Ishikawa (cell line): ENCODE measurements at regions not wholly inside any gene's neighbourhood (a gene's known extent, or its start where the extent isn't known, plus 50 kb on each side); places are given as distances from the start of the nearest gene placed in this dataset.

ENCODE experiments used
- CEBPB ChIP-seq: IDR thresholded peaks from 2 replicates; pipeline ENCODE4 v1.6.1; 2012
- CREB1 ChIP-seq: IDR thresholded peaks from 2 replicates; pipeline ENCODE4 v1.6.1; 2012; ENCODE audit warnings: low read depth
- EGR1 ChIP-seq: IDR thresholded peaks from 2 replicates; pipeline ENCODE4 v1.6.1; 2012
- EP300 ChIP-seq: IDR thresholded peaks from 2 replicates; pipeline ENCODE4 v1.6.1; 2012; ENCODE audit warnings: borderline replicate concordance
- FOXM1 ChIP-seq: IDR thresholded peaks from 2 replicates; pipeline ENCODE4 v1.6.1; 2012; ENCODE audit warnings: low read depth, borderline replicate concordance
- MAX ChIP-seq: IDR thresholded peaks from 2 replicates; pipeline ENCODE4 v1.6.1; 2012
- NFIC ChIP-seq: IDR thresholded peaks from 2 replicates; pipeline ENCODE4 v1.6.1; 2012
- RAD21 ChIP-seq: IDR thresholded peaks from 2 replicates; pipeline ENCODE4 v1.6.1; 2012; ENCODE audit warnings: low read depth
- TAF1 ChIP-seq: IDR thresholded peaks from 2 replicates; pipeline ENCODE4 v1.6.1; 2012; ENCODE audit warnings: low read depth, mild to moderate bottlenecking
- TCF12 ChIP-seq: IDR thresholded peaks from 2 replicates; pipeline ENCODE4 v1.6.1; 2012; ENCODE audit warnings: low read depth
- TEAD4 ChIP-seq: IDR thresholded peaks from 2 replicates; pipeline ENCODE4 v1.6.1; 2012
- YY1 ChIP-seq: IDR thresholded peaks from 2 replicates; pipeline ENCODE4 v1.6.1; 2012; ENCODE audit warnings: low read depth
- ZBTB7A ChIP-seq: IDR thresholded peaks from 2 replicates; pipeline ENCODE4 v1.6.1; 2012; ENCODE audit warnings: low read depth
- TF ChIP-seq, protein P1 (sequence below): IDR thresholded peaks from 2 replicates; pipeline ENCODE4 v1.6.1; 2012; ENCODE audit warnings: low read depth, mild to moderate bottlenecking

DNA sequence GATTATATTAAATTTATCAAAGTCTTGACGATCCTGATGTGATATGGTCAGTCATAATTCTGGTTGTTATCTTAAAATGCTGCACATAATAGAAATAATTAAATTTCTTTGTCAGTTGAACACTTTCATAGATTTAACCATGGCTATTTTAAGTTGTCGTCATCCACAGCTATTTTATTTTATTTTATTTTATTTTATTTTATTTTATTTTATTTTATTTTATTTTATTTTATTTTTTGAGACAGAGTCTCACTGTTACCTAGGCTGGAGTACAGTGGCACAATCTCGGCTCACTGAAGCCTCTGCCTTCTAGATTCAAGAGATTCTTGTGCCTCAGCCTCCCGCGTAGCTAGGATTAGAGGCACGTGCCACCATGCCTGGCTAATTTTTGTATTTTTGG lies 90.5 kb upstream of the KCNK12 start:
- TF ChIP-seq MAX (no peak), TCF12 (no peak), YY1 (no peak)

- no peak for TF ChIP-seq TAF1
- TF ChIP-seq TCF12 = no peak
- TF ChIP-seq MAX = no peak
- no peak for TF ChIP-seq RAD21
- TF ChIP-seq NFIC = no peak
- no peak for TF ChIP-seq TEAD4
These were observed 89.4 kb upstream of the KCNK12 start for GRCh38 chr2:47660168-47660567.

DNA sequence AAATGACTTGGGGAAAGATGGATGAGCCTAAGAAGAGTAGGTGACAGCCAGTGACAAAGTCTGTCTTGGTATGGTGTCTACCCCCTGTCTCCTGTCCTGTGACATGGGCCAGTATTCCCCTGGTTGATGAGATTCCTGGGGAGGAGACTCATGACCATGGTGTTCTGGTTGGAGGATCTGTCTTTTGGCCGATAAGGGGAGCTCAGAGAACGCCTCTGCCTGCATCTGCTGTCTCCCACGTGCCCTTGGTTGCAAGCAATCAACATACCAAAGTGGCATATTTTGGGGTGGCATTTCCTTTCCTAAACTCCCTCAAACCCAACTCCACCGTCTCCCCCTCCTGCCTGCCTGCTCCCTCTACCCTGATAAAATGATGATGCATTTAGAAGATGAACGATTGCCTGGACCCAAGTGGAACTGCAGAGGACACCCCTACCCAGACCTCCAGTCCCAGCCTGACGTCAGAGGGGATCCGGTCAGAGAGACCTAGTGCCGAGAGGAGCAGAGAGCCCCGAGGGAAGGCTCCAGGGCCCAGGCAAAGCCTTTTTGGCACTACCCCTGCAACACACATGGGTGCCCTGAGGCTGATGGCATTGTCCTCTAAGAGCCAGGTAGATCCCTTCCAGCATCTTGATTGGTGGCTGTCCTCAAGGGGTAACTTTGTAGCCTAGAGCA lies 88.0 kb upstream of the KCNK12 start:
- TF ChIP-seq, protein P1, sequence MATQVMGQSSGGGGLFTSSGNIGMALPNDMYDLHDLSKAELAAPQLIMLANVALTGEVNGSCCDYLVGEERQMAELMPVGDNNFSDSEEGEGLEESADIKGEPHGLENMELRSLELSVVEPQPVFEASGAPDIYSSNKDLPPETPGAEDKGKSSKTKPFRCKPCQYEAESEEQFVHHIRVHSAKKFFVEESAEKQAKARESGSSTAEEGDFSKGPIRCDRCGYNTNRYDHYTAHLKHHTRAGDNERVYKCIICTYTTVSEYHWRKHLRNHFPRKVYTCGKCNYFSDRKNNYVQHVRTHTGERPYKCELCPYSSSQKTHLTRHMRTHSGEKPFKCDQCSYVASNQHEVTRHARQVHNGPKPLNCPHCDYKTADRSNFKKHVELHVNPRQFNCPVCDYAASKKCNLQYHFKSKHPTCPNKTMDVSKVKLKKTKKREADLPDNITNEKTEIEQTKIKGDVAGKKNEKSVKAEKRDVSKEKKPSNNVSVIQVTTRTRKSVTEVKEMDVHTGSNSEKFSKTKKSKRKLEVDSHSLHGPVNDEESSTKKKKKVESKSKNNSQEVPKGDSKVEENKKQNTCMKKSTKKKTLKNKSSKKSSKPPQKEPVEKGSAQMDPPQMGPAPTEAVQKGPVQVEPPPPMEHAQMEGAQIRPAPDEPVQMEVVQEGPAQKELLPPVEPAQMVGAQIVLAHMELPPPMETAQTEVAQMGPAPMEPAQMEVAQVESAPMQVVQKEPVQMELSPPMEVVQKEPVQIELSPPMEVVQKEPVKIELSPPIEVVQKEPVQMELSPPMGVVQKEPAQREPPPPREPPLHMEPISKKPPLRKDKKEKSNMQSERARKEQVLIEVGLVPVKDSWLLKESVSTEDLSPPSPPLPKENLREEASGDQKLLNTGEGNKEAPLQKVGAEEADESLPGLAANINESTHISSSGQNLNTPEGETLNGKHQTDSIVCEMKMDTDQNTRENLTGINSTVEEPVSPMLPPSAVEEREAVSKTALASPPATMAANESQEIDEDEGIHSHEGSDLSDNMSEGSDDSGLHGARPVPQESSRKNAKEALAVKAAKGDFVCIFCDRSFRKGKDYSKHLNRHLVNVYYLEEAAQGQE = no peak
- no peak for TF ChIP-seq FOXM1

DNA sequence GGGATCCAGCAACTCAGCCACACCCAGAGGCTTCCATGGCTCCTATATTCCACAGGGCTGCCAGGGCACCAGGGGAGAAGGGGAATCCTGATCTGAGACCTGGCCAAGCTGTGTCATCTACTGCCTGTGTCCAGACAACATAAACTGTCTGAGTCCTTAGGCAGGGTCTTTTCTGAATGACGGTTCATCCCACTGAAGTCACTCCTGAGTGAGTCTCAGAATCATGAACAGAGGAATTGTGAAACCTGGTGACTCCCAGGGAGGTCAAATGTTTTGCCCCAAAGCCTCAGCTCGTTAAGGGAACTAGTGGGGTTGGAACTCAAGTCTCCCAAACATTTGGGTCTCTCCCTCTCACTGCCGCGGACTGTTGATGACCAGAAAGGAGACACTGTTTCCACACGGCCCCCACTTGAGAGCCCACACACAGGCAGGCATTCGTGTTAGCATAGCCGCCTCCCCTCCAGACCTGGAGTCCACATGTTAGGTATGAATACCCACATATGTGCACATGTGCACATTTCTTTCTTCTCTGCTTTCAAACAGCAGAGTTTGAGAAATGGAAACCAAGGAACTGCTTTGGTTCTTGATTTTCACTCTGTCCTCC lies 87.2 kb upstream of the KCNK12 start:
- TF ChIP-seq YY1 (no peak), CREB1 (no peak)
- TF ChIP-seq, protein P1 = no peak

DNA sequence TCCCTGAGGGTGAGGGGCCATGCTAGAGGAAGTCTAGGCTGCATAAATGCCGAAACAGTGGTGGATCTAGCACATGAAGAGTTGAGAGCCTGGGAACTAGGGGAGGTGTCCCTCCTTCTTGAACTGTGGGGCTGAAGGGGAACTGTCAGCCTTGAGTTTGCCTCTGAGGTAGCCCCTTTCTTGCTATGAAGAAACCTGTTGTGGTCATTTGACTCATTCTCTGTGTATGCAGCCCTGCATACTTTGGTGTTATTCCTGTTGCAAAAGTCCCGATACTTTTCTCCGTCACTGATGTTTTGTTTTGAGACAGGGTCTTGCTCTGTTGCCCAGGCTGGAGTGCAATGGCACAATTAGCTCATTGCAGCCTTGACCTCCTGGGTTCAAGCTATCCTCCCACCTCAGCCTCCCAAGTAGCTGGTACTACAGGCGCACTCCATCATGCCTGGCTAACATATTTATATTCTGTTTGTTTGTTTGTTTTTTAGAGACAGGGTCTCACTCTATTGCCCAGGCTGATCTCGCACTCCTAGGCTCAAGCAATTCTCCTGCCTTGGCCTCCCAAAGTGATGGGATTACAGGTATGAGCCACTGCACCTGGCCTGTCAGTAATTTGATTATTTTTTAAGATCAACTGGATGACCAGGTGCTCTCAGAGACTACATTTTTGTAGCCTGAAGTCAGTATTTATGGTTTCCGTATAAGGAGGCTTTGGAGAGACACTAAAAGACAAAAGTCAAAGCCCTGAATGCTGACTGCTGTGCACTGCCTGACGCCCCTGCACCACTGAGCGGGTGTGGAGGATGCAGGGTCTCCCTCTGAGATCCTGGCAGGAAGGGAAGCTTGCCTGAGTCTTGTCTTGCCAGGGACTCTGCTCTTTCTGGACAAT lies 86.2 kb upstream of the KCNK12 start:
- TF ChIP-seq TEAD4 = no peak
- TF ChIP-seq, protein P1 = no peak

GRCh38 chr2:47655563-47655880 lies 84.7 kb upstream of the KCNK12 start:
- TF ChIP-seq TEAD4 = no peak
- TF ChIP-seq, protein P1 = no peak
- no peak for TF ChIP-seq EP300
- no peak for TF ChIP-seq ZBTB7A
- TF ChIP-seq MAX = no peak
- TF ChIP-seq NFIC = no peak
- no peak for TF ChIP-seq CEBPB
- no peak for TF ChIP-seq YY1
- no peak for TF ChIP-seq CREB1
- no peak for TF ChIP-seq RAD21
- no peak for TF ChIP-seq TCF12
- no peak for TF ChIP-seq EGR1
- TF ChIP-seq TAF1 = no peak
